ENCODE measurements at regions not wholly inside any gene's neighbourhood (a gene's known extent, or its start where the extent isn't known, plus 50 kb on each side); places are given as distances from the start of the nearest gene placed in this dataset.

- Mint-ChIP-seq H3K4me1 (ENCODE audit: low read depth) (no peaks in the 10 kb centered on the region), H3K9me3 (ENCODE audit: low read depth) (no peaks in the 10 kb centered on the region), H3K27ac (no peak overlapping the region), H3K27me3 (no peaks in the 10 kb centered on the region), H3K4me3 (ENCODE audit: low read depth) (no peak overlapping the region), H3K36me3 (ENCODE audit: insufficient read depth) (no peaks in the 10 kb centered on the region)
- TF ChIP-seq CTCF (IDR thresholded peaks at IDR 0.05; ENCODE audit: unreplicated experiment), result no peak
- DNase-seq (ENCODE audit: low spot score, unreplicated experiment), result no peak
Measured at GRCh38 chr3:17808994-17809393, 66.6 kb upstream of the TBC1D5 start.

- Mint-ChIP-seq H3K9me3 (ENCODE audit: low read depth) (no peaks in the 10 kb centered on the region), H3K27me3 (no peaks in the 10 kb centered on the region), H3K4me1 (ENCODE audit: low read depth) (no peaks in the 10 kb centered on the region), H3K4me3 (ENCODE audit: low read depth) (no peak overlapping the region), H3K36me3 (ENCODE audit: insufficient read depth) (no peaks in the 10 kb centered on the region), H3K27ac (no peak overlapping the region)
- DNase-seq (ENCODE audit: low spot score, unreplicated experiment), result no peak
- TF ChIP-seq CTCF (IDR thresholded peaks at IDR 0.05; ENCODE audit: unreplicated experiment), result no peak
Measured at GRCh38 chr3:17806876-17807275, 64.4 kb upstream of the TBC1D5 start.

- no peaks in the 10 kb centered on the region for H3K4me1 Mint-ChIP-seq (ENCODE audit: low read depth)
- no peaks in the 10 kb centered on the region for H3K36me3 Mint-ChIP-seq (ENCODE audit: insufficient read depth)
- H3K27ac Mint-ChIP-seq, result no peak overlapping the region
- no peaks in the 10 kb centered on the region for H3K9me3 Mint-ChIP-seq (ENCODE audit: low read depth)
- no peak for DNase-seq (ENCODE audit: low spot score, unreplicated experiment)
- H3K4me3 Mint-ChIP-seq (ENCODE audit: low read depth), result no peak overlapping the region
- H3K27me3 Mint-ChIP-seq, result no peaks in the 10 kb centered on the region
- TF ChIP-seq CTCF (IDR thresholded peaks at IDR 0.05; ENCODE audit: unreplicated experiment), result no peak
Measured at GRCh38 chr3:17806201-17806600, 63.8 kb upstream of the TBC1D5 start.

GRCh38 chr3:17805461-17805940 lies 63.1 kb upstream of the TBC1D5 start:
- DNase-seq (ENCODE audit: low spot score, unreplicated experiment), result no peak
- H3K36me3 Mint-ChIP-seq (ENCODE audit: insufficient read depth), result no peaks in the 10 kb centered on the region
- no peak for TF ChIP-seq CTCF (IDR thresholded peaks at IDR 0.05; ENCODE audit: unreplicated experiment)

GRCh38 chr3:17802950-17803349 lies 60.5 kb upstream of the TBC1D5 start:
- Mint-ChIP-seq H3K36me3 (ENCODE audit: insufficient read depth) (no peaks in the 10 kb centered on the region), H3K4me3 (ENCODE audit: low read depth) (no peak overlapping the region), H3K9me3 (ENCODE audit: low read depth) (no peaks in the 10 kb centered on the region), H3K27me3 (no peaks in the 10 kb centered on the region), H3K4me1 (ENCODE audit: low read depth) (no peaks in the 10 kb centered on the region), H3K27ac (no peak overlapping the region)
- no peak for TF ChIP-seq CTCF (IDR thresholded peaks at IDR 0.05; ENCODE audit: unreplicated experiment)
- DNase-seq (ENCODE audit: low spot score, unreplicated experiment), result no peak

More at GRCh38 chr3:17805461-17805940, 63.1 kb upstream of the TBC1D5 start:
- Mint-ChIP-seq H3K4me1 (ENCODE audit: low read depth) (no peaks in the 10 kb centered on the region), H3K27me3 (no peaks in the 10 kb centered on the region), H3K9me3 (ENCODE audit: low read depth) (no peaks in the 10 kb centered on the region), H3K27ac (no peak overlapping the region), H3K4me3 (ENCODE audit: low read depth) (no peak overlapping the region)

All from progenitor cell of endocrine pancreas (in vitro differentiated cells).